Activated CD4-positive, alpha-beta T cell treated with anti-CD3 and anti-CD28 coated beads, Interleukin-2, amount 10 ng/mL, durations not matched to agents 7 days and 5 days (primary cell): ENCODE measurements at regions not wholly inside any gene's neighbourhood (a gene's known extent, or its start where the extent isn't known, plus 50 kb on each side); places are given as distances from the start of the nearest gene placed in this dataset.

Source experiments
- CTCF ChIA-PET: fragments of 350-600 bp; sonication (Branson Sonifier 250); formaldehyde crosslinking; loops from one replicate; lab custom pipeline; 2021; ENCODE audit warnings: antibody characterized with exemption; lab: Charles Lee
- POLR2A ChIA-PET: fragments of 350-600 bp; sonication (Branson Sonifier 250); formaldehyde crosslinking; loops from one replicate; lab custom pipeline; 2021; ENCODE audit warnings: antibody characterized with exemption; lab: Charles Lee
- DNase-seq: peaks from one replicate; pipeline ENCODE4 v3.0.0-alpha.2; 2020
- H3K27ac Mint-ChIP-seq: one replicate; pipeline ENCODE4 v1.8.0; 2021; ENCODE audit warnings: mild to moderate bottlenecking, moderate library complexity, mixed read lengths
- H3K27me3 Mint-ChIP-seq: one replicate; pipeline ENCODE4 v1.8.0; 2021; ENCODE audit warnings: mixed read lengths
- H3K36me3 Mint-ChIP-seq: one replicate; pipeline ENCODE4 v1.8.0; 2021; ENCODE audit warnings: low read depth, mixed read lengths
- H3K4me1 Mint-ChIP-seq: one replicate; pipeline ENCODE4 v1.8.0; 2021; ENCODE audit warnings: mixed read lengths
- H3K4me3 Mint-ChIP-seq: one replicate; pipeline ENCODE4 v1.8.0; 2021; ENCODE audit warnings: mild to moderate bottlenecking, moderate library complexity, mixed read lengths
- H3K9me3 Mint-ChIP-seq: one replicate; pipeline ENCODE4 v1.8.0; 2021; ENCODE audit warnings: mixed read lengths

- Mint-ChIP-seq H3K4me1 (no peaks in the 10 kb centered on the region), H3K4me3 (no peak overlapping the region), H3K27ac (no peak overlapping the region), H3K36me3 (no peaks in the 10 kb centered on the region), H3K9me3 (no peaks in the 10 kb centered on the region), H3K27me3 (peaks cover 2% of the 10 kb centered on the region)
- DNase-seq: no peak
- ChIA-PET CTCF (no interaction called here), POLR2A (no interaction called here)
Observed at GRCh38 chr16:86061318-86061695, 162.3 kb downstream of the IRF8 start.

- ChIA-PET CTCF (interaction anchor here (0.6 kb wide), 1 partner anchor 395 kb away, joined by 3 read pairs; no protein-coding TSS in a partner anchor), POLR2A (no interaction called here)
- no peaks in the 10 kb centered on the region for H3K36me3 Mint-ChIP-seq
Observed at GRCh38 chr16:86061721-86062120, 162.8 kb downstream of the IRF8 start.

GRCh38 chr16:86062271-86062965 lies 163.5 kb downstream of the IRF8 start:
- no peak overlapping the region for H3K4me3 Mint-ChIP-seq
- POLR2A ChIA-PET: no interaction called here
- H3K4me1 Mint-ChIP-seq: no peaks in the 10 kb centered on the region
- CTCF ChIA-PET: interaction anchor here (0.6 kb wide), 1 partner anchor 396 kb away, joined by 3 read pairs; no protein-coding TSS in a partner anchor
- DNase-seq: no peak
- H3K27ac Mint-ChIP-seq: no peak overlapping the region
- peaks cover 2% of the 10 kb centered on the region for H3K27me3 Mint-ChIP-seq
- H3K9me3 Mint-ChIP-seq: no peaks in the 10 kb centered on the region
- no peaks in the 10 kb centered on the region for H3K36me3 Mint-ChIP-seq

More at GRCh38 chr16:86061721-86062120, 162.8 kb downstream of the IRF8 start:
- DNase-seq: no peak
- H3K27ac Mint-ChIP-seq: no peak overlapping the region
- no peak overlapping the region for H3K4me3 Mint-ChIP-seq
- H3K27me3 Mint-ChIP-seq: peaks cover 2% of the 10 kb centered on the region
- H3K4me1 Mint-ChIP-seq: no peaks in the 10 kb centered on the region
- no peaks in the 10 kb centered on the region for H3K9me3 Mint-ChIP-seq

- ChIA-PET POLR2A (no interaction called here), CTCF (no interaction called here)
- H3K9me3 Mint-ChIP-seq: no peaks in the 10 kb centered on the region
- H3K27me3 Mint-ChIP-seq: peaks cover 2% of the 10 kb centered on the region
- H3K27ac Mint-ChIP-seq: no peak overlapping the region
- DNase-seq: no peak
- no peak overlapping the region for H3K4me3 Mint-ChIP-seq
- no peaks in the 10 kb centered on the region for H3K4me1 Mint-ChIP-seq
- no peaks in the 10 kb centered on the region for H3K36me3 Mint-ChIP-seq
Observed at GRCh38 chr16:86063760-86064405, 164.9 kb downstream of the IRF8 start.

GRCh38 chr16:86064431-86065250 lies 165.7 kb downstream of the IRF8 start:
- DNase-seq: no peak
- POLR2A ChIA-PET: no interaction called here
- CTCF ChIA-PET: no interaction called here

GRCh38 chr16:86065711-86066110 lies 166.7 kb downstream of the IRF8 start:
- Mint-ChIP-seq H3K4me3 (no peak overlapping the region), H3K9me3 (no peaks in the 10 kb centered on the region), H3K4me1 (no peaks in the 10 kb centered on the region), H3K36me3 (no peaks in the 10 kb centered on the region), H3K27ac (no peak overlapping the region), H3K27me3 (peaks cover 2% of the 10 kb centered on the region)
- no peak for DNase-seq
- ChIA-PET POLR2A (no interaction called here), CTCF (no interaction called here)

More at GRCh38 chr16:86064431-86065250, 165.7 kb downstream of the IRF8 start:
- no peaks in the 10 kb centered on the region for H3K4me1 Mint-ChIP-seq
- no peaks in the 10 kb centered on the region for H3K9me3 Mint-ChIP-seq
- no peak overlapping the region for H3K27ac Mint-ChIP-seq
- H3K27me3 Mint-ChIP-seq: peaks cover 2% of the 10 kb centered on the region
- no peak overlapping the region for H3K4me3 Mint-ChIP-seq
- H3K36me3 Mint-ChIP-seq: no peaks in the 10 kb centered on the region

GRCh38 chr16:86066811-86067210 lies 167.8 kb downstream of the IRF8 start:
- H3K4me3 Mint-ChIP-seq: no peak overlapping the region
- no peaks in the 10 kb centered on the region for H3K4me1 Mint-ChIP-seq
- H3K36me3 Mint-ChIP-seq: no peaks in the 10 kb centered on the region
- H3K27me3 Mint-ChIP-seq: peaks cover 2% of the 10 kb centered on the region
- ChIA-PET POLR2A (no interaction called here), CTCF (no interaction called here)
- no peak for DNase-seq
- no peak overlapping the region for H3K27ac Mint-ChIP-seq
- H3K9me3 Mint-ChIP-seq: no peaks in the 10 kb centered on the region

- Mint-ChIP-seq H3K4me1 (no peaks in the 10 kb centered on the region), H3K4me3 (no peak overlapping the region), H3K27me3 (peaks cover 2% of the 10 kb centered on the region), H3K36me3 (no peaks in the 10 kb centered on the region), H3K9me3 (no peaks in the 10 kb centered on the region), H3K27ac (no peak overlapping the region)
- ChIA-PET CTCF (no interaction called here), POLR2A (no interaction called here)
- no peak for DNase-seq
Observed at GRCh38 chr16:86067516-86067915, 168.6 kb downstream of the IRF8 start.

GRCh38 chr16:86067936-86068335 lies 169.0 kb downstream of the IRF8 start:
- Mint-ChIP-seq H3K4me1 (no peaks in the 10 kb centered on the region), H3K4me3 (no peak overlapping the region), H3K27ac (no peak overlapping the region), H3K36me3 (no peaks in the 10 kb centered on the region), H3K9me3 (no peaks in the 10 kb centered on the region), H3K27me3 (peaks cover 2% of the 10 kb centered on the region)
- no peak for DNase-seq
- CTCF ChIA-PET: no interaction called here
- POLR2A ChIA-PET: no interaction called here

- CTCF ChIA-PET: no interaction called here
Observed at GRCh38 chr16:86068722-86069121, 169.8 kb downstream of the IRF8 start.

GRCh38 chr16:86069736-86070298 lies 170.9 kb downstream of the IRF8 start:
- CTCF ChIA-PET: no interaction called here
- Mint-ChIP-seq H3K4me3 (no peak overlapping the region), H3K9me3 (no peaks in the 10 kb centered on the region), H3K27me3 (peaks cover 2% of the 10 kb centered on the region), H3K36me3 (no peaks in the 10 kb centered on the region), H3K27ac (no peak overlapping the region), H3K4me1 (no peaks in the 10 kb centered on the region)
- POLR2A ChIA-PET: no interaction called here
- no peak for DNase-seq

More at GRCh38 chr16:86068722-86069121, 169.8 kb downstream of the IRF8 start:
- POLR2A ChIA-PET: no interaction called here
- Mint-ChIP-seq H3K27me3 (peaks cover 2% of the 10 kb centered on the region), H3K27ac (no peak overlapping the region), H3K4me1 (no peaks in the 10 kb centered on the region), H3K4me3 (no peak overlapping the region), H3K36me3 (no peaks in the 10 kb centered on the region), H3K9me3 (no peaks in the 10 kb centered on the region)
- DNase-seq: no peak

GRCh38 chr16:86070484-86070883 lies 171.5 kb downstream of the IRF8 start:
- no peak for DNase-seq
- Mint-ChIP-seq H3K36me3 (no peaks in the 10 kb centered on the region), H3K9me3 (no peaks in the 10 kb centered on the region), H3K27ac (no peak overlapping the region), H3K27me3 (peaks cover 2% of the 10 kb centered on the region), H3K4me3 (no peak overlapping the region), H3K4me1 (no peaks in the 10 kb centered on the region)
- ChIA-PET POLR2A (no interaction called here), CTCF (no interaction called here)

GRCh38 chr16:86070971-86071370 lies 172.0 kb downstream of the IRF8 start:
- POLR2A ChIA-PET: no interaction called here
- CTCF ChIA-PET: no interaction called here

More at GRCh38 chr16:86070971-86071370, 172.0 kb downstream of the IRF8 start:
- H3K36me3 Mint-ChIP-seq: no peaks in the 10 kb centered on the region
- H3K4me3 Mint-ChIP-seq: no peak overlapping the region
- H3K27ac Mint-ChIP-seq: no peak overlapping the region
- peaks cover 1% of the 10 kb centered on the region for H3K27me3 Mint-ChIP-seq
- H3K4me1 Mint-ChIP-seq: no peaks in the 10 kb centered on the region
- H3K9me3 Mint-ChIP-seq: no peaks in the 10 kb centered on the region
- no peak for DNase-seq
